CD14-positive monocyte (primary cell): ENCODE measurements at regions not wholly inside any gene's neighbourhood (a gene's known extent, or its start where the extent isn't known, plus 50 kb on each side); places are given as distances from the start of the nearest gene placed in this dataset.

Source experiments
- DNase-seq, 3 donors: peaks; one replicate each; pipeline ENCODE4 v3.0.0-alpha.2; 2011 to 2022
- H2AFZ ChIP-seq: 2 replicates; pipeline ENCODE4 v1.6.0; 2012; ENCODE audit warnings: mild to moderate bottlenecking, low read depth, low read length, inconsistent platforms; ENCODE audit not compliant: insufficient read depth, poor library complexity, severe bottlenecking
- H3K27ac ChIP-seq, 2 donors: 1 replicate in 1 of 2; 2 replicates in 1 of 2; pipeline ENCODE4 v1.5.1; 2012 to 2013; ENCODE audit warnings: low read length in 2 of 2, control low read depth in 1 of 2, inconsistent platforms in 1 of 2, low read depth in 1 of 2, mild to moderate bottlenecking in 1 of 2
- H3K27me3 ChIP-seq, 2 donors: one replicate each; pipeline versions ENCODE4 v1.6.0 to v1.6.1; 2011 to 2013; ENCODE audit warnings: low read length in 2 of 2; ENCODE audit not compliant: control insufficient read depth in 2 of 2, insufficient read depth in 2 of 2
- H3K36me3 ChIP-seq, 2 donors: replicated peaks in 1 of 2; 1 replicate in 1 of 2; 2 replicates in 1 of 2; pipeline versions ENCODE4 v1.5.1 to v1.6.1; 2012 to 2013; ENCODE audit warnings: low read length in 2 of 2, control low read depth in 1 of 2, inconsistent platforms in 1 of 2, mild to moderate bottlenecking in 1 of 2; ENCODE audit not compliant: insufficient read depth in 2 of 2, control insufficient read depth in 1 of 2
- H3K4me1 ChIP-seq, 2 donors: 1 replicate in 1 of 2; 2 replicates in 1 of 2; pipeline versions ENCODE4 v1.5.1 to v1.6.1; 2012 to 2013; ENCODE audit warnings: low read length in 2 of 2, control low read depth in 1 of 2, inconsistent platforms in 1 of 2, mild to moderate bottlenecking in 1 of 2, moderate library complexity in 1 of 2; ENCODE audit not compliant: insufficient read depth in 2 of 2, control insufficient read depth in 1 of 2
- H3K4me2 ChIP-seq: replicated peaks from 2 replicates; pipeline ENCODE3; 2012; ENCODE audit warnings: low read length, moderate library complexity, mild to moderate bottlenecking; ENCODE audit not compliant: poor library complexity, severe bottlenecking; ENCODE audit errors: extremely low read depth
- H3K4me3 ChIP-seq, 3 experiments: fragments of 200-600 bp in 1 of 3; sonication (generic) in 1 of 3; replicated peaks in 1 of 3; 1 replicate in 2 of 3; 2 replicates in 1 of 3; pipeline ENCODE4 v1.5.1; 2011 to 2013; ENCODE audit warnings: low read length in 3 of 3, mild to moderate bottlenecking in 3 of 3, control low read depth in 2 of 3, low read depth in 2 of 3, inconsistent platforms in 1 of 3, moderate library complexity in 1 of 3
- H3K79me2 ChIP-seq: 2 replicates; pipeline ENCODE4 v1.6.0; 2012; ENCODE audit warnings: mild to moderate bottlenecking, control low read depth, inconsistent platforms, low read length, moderate library complexity; ENCODE audit not compliant: insufficient read depth
- H3K9ac ChIP-seq: 2 replicates; pipeline ENCODE4 v1.6.0; 2017; ENCODE audit warnings: low read length, mild to moderate bottlenecking; ENCODE audit not compliant: insufficient read depth, poor library complexity, severe bottlenecking
- H3K9me3 ChIP-seq, 2 donors: replicated peaks in 1 of 2; 1 replicate in 1 of 2; 2 replicates in 1 of 2; pipeline versions ENCODE4 v1.5.1 to v1.6.1; 2012 to 2013; ENCODE audit warnings: low read length in 2 of 2, control low read depth in 1 of 2; ENCODE audit not compliant: control insufficient read depth in 1 of 2, insufficient read depth in 1 of 2
- H4K20me1 ChIP-seq: 2 replicates; pipeline ENCODE4 v1.6.0; 2012; ENCODE audit warnings: mild to moderate bottlenecking, low read length, control low read depth, moderate library complexity; ENCODE audit not compliant: insufficient read depth
- H3K27ac Mint-ChIP-seq, 7 donors: one replicate each; pipeline ENCODE4 v1.8.0; 2020; ENCODE audit warnings: mild to moderate bottlenecking in 7 of 7, mixed read lengths in 7 of 7, moderate library complexity in 6 of 7, inconsistent platforms in 2 of 7
- H3K27me3 Mint-ChIP-seq, 3 donors: one replicate each; pipeline ENCODE4 v1.8.0; 2021 to 2022; ENCODE audit warnings: low read depth in 3 of 3, mild to moderate bottlenecking in 3 of 3, mixed read lengths in 3 of 3, moderate library complexity in 3 of 3, inconsistent platforms in 1 of 3
- H3K36me3 Mint-ChIP-seq, 2 donors: one replicate each; pipeline ENCODE4 v1.8.0; 2020; ENCODE audit warnings: mixed read lengths in 2 of 2, inconsistent platforms in 1 of 2, mild to moderate bottlenecking in 1 of 2
- H3K4me1 Mint-ChIP-seq: one replicate; pipeline ENCODE4 v1.8.0; 2020; ENCODE audit warnings: mild to moderate bottlenecking, mixed read lengths
- H3K4me3 Mint-ChIP-seq, 2 donors: one replicate each; pipeline ENCODE4 v1.8.0; 2020; ENCODE audit warnings: mild to moderate bottlenecking in 2 of 2, mixed read lengths in 2 of 2, moderate library complexity in 1 of 2
- H3K9me3 Mint-ChIP-seq, 7 donors: one replicate each; pipeline ENCODE4 v1.8.0; 2020 to 2022; ENCODE audit warnings: mixed read lengths in 7 of 7, mild to moderate bottlenecking in 6 of 7, moderate library complexity in 6 of 7, inconsistent platforms in 2 of 7
- WGBS: methylation state at CpG from one replicate; pipeline ENCODE4 v1.1.5; 2013; ENCODE audit warnings: missing lambda C conversion rate; ENCODE audit not compliant: insufficient coverage; 5-methylcytosine and 5-hydroxymethylcytosine counted together
- intact Hi-C, 2 donors: fragments of 100-400 bp; cut with micrococcal nuclease; formaldehyde crosslinking; loops; one replicate each; pipeline versions ENCODE4 v1.15.0 to v1.15.1; 2023
- TF ChIP-seq, protein P1 (sequence below): fragments of 200-600 bp; IDR thresholded peaks from one replicate; pipeline ENCODE4 v1.8.0; 2022; ENCODE audit warnings: antibody characterized with exemption, mild to moderate bottlenecking

DNA sequence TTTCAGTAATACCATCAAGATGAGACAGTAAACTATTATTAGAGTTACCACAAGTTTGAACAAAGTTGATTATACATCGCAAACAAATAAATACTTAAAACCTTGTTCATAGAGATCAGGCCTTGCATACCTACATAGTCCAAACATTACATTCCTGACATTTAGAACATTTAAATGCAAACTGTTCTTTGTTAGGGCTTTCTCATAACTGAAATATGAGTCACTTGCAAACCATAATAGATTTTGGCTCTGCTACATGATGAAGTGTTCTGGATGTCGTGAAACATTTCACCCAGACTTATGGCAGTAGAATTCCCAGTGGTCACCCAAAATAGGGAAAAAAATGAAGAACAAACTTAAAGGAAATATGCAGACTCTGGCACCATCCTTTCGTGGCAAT, 75.0 kb downstream of the FAT4 start:
- Histone ChIP-seq H4K20me1 (no peaks in the 10 kb centered on the region), H3K27ac (no peak overlapping the region), H3K9me3 (no peaks in the 10 kb centered on the region), H3K4me2 (no peak overlapping the region), H3K79me2 (no peaks in the 10 kb centered on the region), H3K4me3 (no peak overlapping the region), H3K36me3 (no peaks in the 10 kb centered on the region), H3K9ac (no peak overlapping the region), H3K4me1 (no peaks in the 10 kb centered on the region), H3K27me3 (no peaks in the 10 kb centered on the region), H2AFZ (no peak overlapping the region)
- TF ChIP-seq, protein P1, sequence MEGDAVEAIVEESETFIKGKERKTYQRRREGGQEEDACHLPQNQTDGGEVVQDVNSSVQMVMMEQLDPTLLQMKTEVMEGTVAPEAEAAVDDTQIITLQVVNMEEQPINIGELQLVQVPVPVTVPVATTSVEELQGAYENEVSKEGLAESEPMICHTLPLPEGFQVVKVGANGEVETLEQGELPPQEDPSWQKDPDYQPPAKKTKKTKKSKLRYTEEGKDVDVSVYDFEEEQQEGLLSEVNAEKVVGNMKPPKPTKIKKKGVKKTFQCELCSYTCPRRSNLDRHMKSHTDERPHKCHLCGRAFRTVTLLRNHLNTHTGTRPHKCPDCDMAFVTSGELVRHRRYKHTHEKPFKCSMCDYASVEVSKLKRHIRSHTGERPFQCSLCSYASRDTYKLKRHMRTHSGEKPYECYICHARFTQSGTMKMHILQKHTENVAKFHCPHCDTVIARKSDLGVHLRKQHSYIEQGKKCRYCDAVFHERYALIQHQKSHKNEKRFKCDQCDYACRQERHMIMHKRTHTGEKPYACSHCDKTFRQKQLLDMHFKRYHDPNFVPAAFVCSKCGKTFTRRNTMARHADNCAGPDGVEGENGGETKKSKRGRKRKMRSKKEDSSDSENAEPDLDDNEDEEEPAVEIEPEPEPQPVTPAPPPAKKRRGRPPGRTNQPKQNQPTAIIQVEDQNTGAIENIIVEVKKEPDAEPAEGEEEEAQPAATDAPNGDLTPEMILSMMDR = no peak
- no peak overlapping the region for H3K4me3 Mint-ChIP-seq
- H3K27ac Mint-ChIP-seq = no peak overlapping the region
- intact Hi-C loops = no loop called here
- no peaks in the 10 kb centered on the region for H3K27me3 Mint-ChIP-seq
- H3K36me3 Mint-ChIP-seq = no peaks in the 10 kb centered on the region
- 60% methylated on average over 1 of the region's 3 CpGs for WGBS
- H3K9me3 Mint-ChIP-seq = peaks cover 0 to 10% (median 3%) of the 10 kb centered on the region in 7 donors
- H3K4me1 Mint-ChIP-seq = no peaks in the 10 kb centered on the region
- no peak for DNase-seq

DNA sequence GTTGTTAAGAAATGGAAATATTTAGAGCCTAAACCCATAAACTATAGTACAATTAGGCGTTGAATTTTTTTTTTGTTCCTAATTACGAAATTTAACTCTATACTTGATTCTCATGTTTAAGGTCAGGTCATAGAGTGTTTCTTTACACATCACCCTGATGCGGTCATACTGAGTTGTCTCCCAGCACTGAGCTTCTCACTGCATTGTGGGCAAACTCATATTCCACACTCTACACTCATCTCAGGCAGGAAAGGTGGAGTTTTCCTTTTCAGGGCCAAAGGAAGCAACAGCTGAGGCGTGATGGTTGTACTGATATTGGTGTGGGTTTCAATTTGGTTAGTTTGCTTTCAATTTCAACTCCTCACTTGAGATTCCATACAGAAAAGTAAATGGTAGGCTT, 75.4 kb downstream of the FAT4 start:
- Histone ChIP-seq H3K4me3 (no peak overlapping the region), H3K27ac (no peak overlapping the region), H3K27me3 (no peaks in the 10 kb centered on the region), H3K79me2 (no peaks in the 10 kb centered on the region), H3K9me3 (no peaks in the 10 kb centered on the region), H2AFZ (no peak overlapping the region), H4K20me1 (no peaks in the 10 kb centered on the region), H3K9ac (no peak overlapping the region), H3K36me3 (no peaks in the 10 kb centered on the region), H3K4me2 (no peak overlapping the region), H3K4me1 (no peaks in the 10 kb centered on the region)
- no peaks in the 10 kb centered on the region for H3K36me3 Mint-ChIP-seq
- H3K27ac Mint-ChIP-seq = no peak overlapping the region
- no CpG with 5 or more reads among the region's 4 CpGs for WGBS
- H3K27me3 Mint-ChIP-seq = no peaks in the 10 kb centered on the region
- intact Hi-C loops = no loop called here
- peaks cover 0 to 10% (median 1%) of the 10 kb centered on the region in 7 donors for H3K9me3 Mint-ChIP-seq
- H3K4me3 Mint-ChIP-seq = no peak overlapping the region
- DNase-seq = no peak
- H3K4me1 Mint-ChIP-seq = no peaks in the 10 kb centered on the region
- TF ChIP-seq, protein P1 = no peak
